GM12874 (cell line): ENCODE measurements at regions not wholly inside any gene's neighbourhood (a gene's known extent, or its start where the extent isn't known, plus 50 kb on each side); places are given as distances from the start of the nearest gene placed in this dataset.

Source experiments
- CTCF ChIP-seq: IDR thresholded peaks from 2 replicates; pipeline ENCODE4 v1.5.1; 2011; ENCODE audit warnings: low read depth, mild to moderate bottlenecking, control low read depth, low read length, moderate library complexity; ENCODE audit not compliant: insufficient read depth

DNA sequence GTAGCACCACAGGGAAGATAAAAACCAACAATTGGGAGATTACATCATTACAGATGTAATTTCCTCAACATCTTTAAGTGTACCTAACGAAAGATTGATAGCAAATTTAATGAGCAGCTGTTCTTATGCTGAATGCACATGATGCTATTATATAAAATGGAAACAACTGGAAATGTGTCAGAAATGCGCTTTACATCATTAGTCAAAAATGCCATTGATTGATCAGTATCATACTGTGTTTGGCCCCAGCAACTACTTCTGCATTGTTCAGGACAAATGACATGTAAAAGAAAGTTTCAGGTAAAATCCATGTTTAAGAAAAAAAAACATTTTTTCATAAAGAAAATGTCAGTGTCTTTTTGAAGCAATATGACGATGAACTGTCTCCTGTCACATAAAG is 625.5 kb upstream of the MIR17HG start:
- TF ChIP-seq CTCF, result no peak

DNA sequence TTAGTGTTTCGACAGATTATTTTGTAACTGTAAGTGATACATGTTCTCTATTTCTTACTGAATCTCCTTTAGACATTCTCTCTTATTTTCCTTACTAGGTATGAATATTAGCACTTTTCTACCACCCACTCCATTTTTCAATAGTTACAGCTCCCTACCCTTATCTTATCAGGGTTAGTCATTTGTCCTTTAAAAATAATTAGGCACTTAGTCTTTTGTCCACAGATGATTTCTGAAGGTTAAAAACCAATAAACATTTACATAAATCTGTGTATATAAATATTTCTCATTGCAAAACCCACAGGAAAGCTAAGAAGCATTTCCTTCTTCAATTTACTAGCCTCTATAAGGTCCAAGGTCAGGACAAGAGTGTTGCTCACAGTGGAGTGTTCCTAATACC is 624.1 kb upstream of the MIR17HG start:
- TF ChIP-seq CTCF, result no peak

DNA sequence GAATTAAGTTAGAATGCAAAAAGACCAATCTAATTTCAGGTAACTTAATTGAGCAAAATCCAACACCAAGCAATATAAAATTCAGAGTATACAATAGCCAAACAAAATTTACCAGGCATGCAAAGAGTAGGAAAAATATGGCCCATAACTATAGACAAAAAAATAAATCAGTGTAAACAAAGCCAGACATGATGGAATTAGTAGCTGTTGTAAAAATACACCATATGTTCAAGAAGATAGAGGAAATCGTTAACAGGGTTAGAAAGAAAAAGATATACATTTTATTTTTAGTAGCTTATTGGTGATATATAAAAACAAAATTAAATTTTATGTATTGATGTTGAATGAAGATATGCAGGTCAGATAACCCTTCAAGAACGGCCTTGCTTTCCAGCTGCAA is 621.1 kb upstream of the MIR17HG start:
- no peak for TF ChIP-seq CTCF

- TF ChIP-seq CTCF, result peak; percentile 18; the same call in 1 of the 2 replicates
These were observed 615.4 kb upstream of the MIR17HG start for GRCh38 chr13:90732049-90732448.

DNA sequence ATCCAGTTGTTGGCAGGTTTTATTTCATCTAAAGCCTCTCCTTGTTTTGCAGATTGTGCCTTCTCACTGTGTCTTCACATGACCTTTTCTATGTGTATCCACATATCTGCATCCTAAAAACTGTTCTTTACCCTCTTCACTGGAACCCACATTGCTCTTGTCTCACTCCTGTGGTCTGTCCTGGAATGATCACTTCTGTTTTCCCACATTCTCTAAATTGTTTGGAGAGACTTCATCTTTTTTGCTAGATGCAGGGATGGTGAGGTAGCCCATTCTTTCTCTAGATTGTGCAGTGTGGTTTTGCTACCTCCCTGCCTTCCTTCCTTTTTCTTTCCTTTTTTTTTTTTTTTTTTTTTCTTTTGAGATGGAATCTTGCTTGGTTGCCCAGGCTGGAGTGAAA is 608.6 kb upstream of the MIR17HG start:
- TF ChIP-seq CTCF, result no peak

DNA sequence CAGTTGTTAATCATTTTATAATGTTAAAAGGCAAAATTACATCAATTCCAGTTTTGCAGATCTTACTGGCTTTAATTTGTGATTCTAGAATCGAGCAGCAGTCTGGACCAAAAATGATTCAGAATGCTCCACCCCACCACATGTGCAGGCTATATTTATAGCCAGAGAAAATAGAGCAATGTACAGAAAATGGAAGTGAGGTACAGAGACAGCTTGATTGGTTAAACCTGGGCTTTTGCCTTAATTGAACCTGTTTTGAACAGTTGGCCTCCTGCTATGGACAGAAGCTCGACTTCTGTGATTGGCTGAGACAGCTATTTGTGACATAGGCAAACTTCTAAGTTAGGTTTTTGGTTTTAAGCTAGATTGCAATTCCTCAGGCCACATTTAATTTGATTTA is 607.4 kb upstream of the MIR17HG start:
- TF ChIP-seq CTCF, result no peak

DNA sequence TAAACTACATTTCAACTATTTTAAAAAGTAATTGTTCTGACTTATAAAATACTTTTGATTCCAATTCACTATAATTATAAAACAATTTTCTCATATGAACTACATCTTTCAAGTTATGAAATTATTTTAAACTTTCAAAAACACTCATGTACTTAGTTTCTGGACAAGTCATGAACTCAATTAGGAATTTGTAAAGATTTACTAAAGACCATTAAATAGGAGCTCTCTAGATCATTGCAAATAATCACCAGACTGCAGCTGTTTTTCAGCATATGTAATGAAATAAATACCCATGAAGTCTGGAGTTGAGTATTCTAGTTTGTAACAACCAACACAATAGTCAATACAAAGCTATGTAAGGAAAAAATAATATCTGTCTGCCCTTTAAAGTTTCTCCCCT is 605.1 kb upstream of the MIR17HG start:
- no peak for TF ChIP-seq CTCF

GRCh38 chr13:90746230-90746629 is 601.3 kb upstream of the MIR17HG start:
- no peak for TF ChIP-seq CTCF
